Stimulated activated CD4-positive, alpha-beta T cell treated with anti-CD3 and anti-CD28 coated beads, Interleukin-15, amount 100 ng/mL, for 24 hours (primary cell): ENCODE measurements at regions not wholly inside any gene's neighbourhood (a gene's known extent, or its start where the extent isn't known, plus 50 kb on each side); places are given as distances from the start of the nearest gene placed in this dataset.

Source experiments
- DNase-seq: peaks from one replicate; pipeline ENCODE4 v3.0.0-alpha.2; 2020

DNA sequence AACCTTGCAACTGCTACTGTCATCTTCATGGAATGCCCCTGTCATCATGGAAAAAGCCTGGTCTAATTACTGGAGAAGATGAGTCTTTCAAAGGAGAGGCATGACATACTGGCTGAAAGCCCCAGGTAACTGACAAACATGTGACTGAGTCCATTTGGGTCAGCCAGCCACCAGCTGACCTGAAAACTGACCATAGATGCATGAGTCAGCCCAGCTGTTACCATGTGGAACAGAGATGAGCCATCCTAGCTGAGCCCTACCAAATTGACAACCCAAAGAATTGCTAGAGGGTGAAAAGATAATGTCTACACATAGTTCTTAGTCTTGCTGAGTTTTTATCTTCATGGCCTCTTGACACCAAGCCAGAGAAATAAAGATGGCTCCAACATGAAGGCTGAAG lies 311.8 kb downstream of the UTP18 start:
- no peak for DNase-seq
